Osteoblast (primary cell): ENCODE measurements at regions not wholly inside any gene's neighbourhood (a gene's known extent, or its start where the extent isn't known, plus 50 kb on each side); places are given as distances from the start of the nearest gene placed in this dataset.

Experiments used
- DNase-seq: peaks from one replicate; pipeline ENCODE4 v3.0.0; 2011; ENCODE audit warnings: low spot score, mixed read lengths; ENCODE audit not compliant: insufficient read length; ENCODE audit errors: missing footprints
- H2AFZ ChIP-seq: 2 replicates; pipeline ENCODE4 v1.6.0; 2011; ENCODE audit warnings: mild to moderate bottlenecking, low read length
- H3K27ac ChIP-seq: 2 replicates; pipeline ENCODE4 v1.5.1; 2011; ENCODE audit warnings: mild to moderate bottlenecking, low read depth, low read length, moderate library complexity
- H3K27me3 ChIP-seq: 2 replicates; pipeline ENCODE4 v1.6.0; 2012; ENCODE audit warnings: mild to moderate bottlenecking, control low read depth, inconsistent platforms, low read length, moderate library complexity; ENCODE audit not compliant: insufficient read depth
- H3K36me3 ChIP-seq: 2 replicates; pipeline ENCODE4 v1.5.1; 2011; ENCODE audit warnings: mild to moderate bottlenecking, low read length, control low read depth, moderate library complexity; ENCODE audit not compliant: insufficient read depth
- H3K4me1 ChIP-seq: 2 replicates; pipeline ENCODE4 v1.5.1; 2011; ENCODE audit warnings: mild to moderate bottlenecking, low read length, control low read depth, moderate library complexity; ENCODE audit not compliant: insufficient read depth
- H3K4me2 ChIP-seq: 2 replicates; pipeline ENCODE4 v1.6.0; 2011; ENCODE audit warnings: mild to moderate bottlenecking, low read length; ENCODE audit not compliant: insufficient read depth
- H3K4me3 ChIP-seq: fragments of 200-600 bp; sonication (generic); 3 replicates; pipeline ENCODE4 v1.5.1; 2012; ENCODE audit warnings: mild to moderate bottlenecking, low read length, inconsistent platforms; ENCODE audit not compliant: insufficient read depth
- H3K79me2 ChIP-seq: 2 replicates; pipeline ENCODE4 v1.6.0; 2012; ENCODE audit warnings: mild to moderate bottlenecking, low read length, control low read depth, inconsistent platforms; ENCODE audit not compliant: insufficient read depth
- H3K9me3 ChIP-seq: 2 replicates; pipeline ENCODE4 v1.5.1; 2011; ENCODE audit warnings: low read depth, low read length, control low read depth
- H4K20me1 ChIP-seq: 2 replicates; pipeline ENCODE4 v1.6.0; 2012; ENCODE audit warnings: mild to moderate bottlenecking, low read length, control low read depth; ENCODE audit not compliant: insufficient read depth
- TF ChIP-seq, protein P1 (sequence below): IDR thresholded peaks from 2 replicates; pipeline ENCODE4 v1.5.1; 2011; ENCODE audit warnings: mild to moderate bottlenecking, low read depth, low read length, moderate library complexity; ENCODE audit errors: extremely low read depth

DNA sequence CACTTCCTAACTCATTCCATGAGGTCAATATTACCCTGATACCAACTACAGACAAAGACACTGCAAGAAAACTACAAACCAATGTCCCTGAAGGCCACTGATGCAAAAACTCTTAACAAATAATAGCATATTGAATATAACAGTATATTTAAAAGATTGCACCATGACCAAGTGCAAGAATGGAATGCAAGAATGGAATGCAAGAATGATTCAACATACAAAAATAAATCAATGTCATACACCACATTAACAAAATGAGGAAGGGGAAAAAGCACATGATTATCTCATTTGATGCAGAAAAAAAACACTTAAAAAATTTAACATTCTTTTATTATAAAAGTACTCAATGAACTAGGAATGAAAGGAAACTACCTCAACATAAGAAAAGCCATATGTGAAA is 463.1 kb upstream of the NECTIN3 start:
- Histone ChIP-seq H4K20me1 (no peaks in the 10 kb centered on the region), H3K36me3 (no peaks in the 10 kb centered on the region), H3K4me2 (no peak overlapping the region), H3K4me3 (no peak overlapping the region), H3K27ac (no peak overlapping the region), H3K4me1 (peaks cover 3% of the 10 kb centered on the region), H3K9me3 (no peaks in the 10 kb centered on the region), H3K79me2 (no peaks in the 10 kb centered on the region), H3K27me3 (no peaks in the 10 kb centered on the region), H2AFZ (no peak overlapping the region)
- TF ChIP-seq, protein P1, sequence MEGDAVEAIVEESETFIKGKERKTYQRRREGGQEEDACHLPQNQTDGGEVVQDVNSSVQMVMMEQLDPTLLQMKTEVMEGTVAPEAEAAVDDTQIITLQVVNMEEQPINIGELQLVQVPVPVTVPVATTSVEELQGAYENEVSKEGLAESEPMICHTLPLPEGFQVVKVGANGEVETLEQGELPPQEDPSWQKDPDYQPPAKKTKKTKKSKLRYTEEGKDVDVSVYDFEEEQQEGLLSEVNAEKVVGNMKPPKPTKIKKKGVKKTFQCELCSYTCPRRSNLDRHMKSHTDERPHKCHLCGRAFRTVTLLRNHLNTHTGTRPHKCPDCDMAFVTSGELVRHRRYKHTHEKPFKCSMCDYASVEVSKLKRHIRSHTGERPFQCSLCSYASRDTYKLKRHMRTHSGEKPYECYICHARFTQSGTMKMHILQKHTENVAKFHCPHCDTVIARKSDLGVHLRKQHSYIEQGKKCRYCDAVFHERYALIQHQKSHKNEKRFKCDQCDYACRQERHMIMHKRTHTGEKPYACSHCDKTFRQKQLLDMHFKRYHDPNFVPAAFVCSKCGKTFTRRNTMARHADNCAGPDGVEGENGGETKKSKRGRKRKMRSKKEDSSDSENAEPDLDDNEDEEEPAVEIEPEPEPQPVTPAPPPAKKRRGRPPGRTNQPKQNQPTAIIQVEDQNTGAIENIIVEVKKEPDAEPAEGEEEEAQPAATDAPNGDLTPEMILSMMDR: no peak
- no peak for DNase-seq

DNA sequence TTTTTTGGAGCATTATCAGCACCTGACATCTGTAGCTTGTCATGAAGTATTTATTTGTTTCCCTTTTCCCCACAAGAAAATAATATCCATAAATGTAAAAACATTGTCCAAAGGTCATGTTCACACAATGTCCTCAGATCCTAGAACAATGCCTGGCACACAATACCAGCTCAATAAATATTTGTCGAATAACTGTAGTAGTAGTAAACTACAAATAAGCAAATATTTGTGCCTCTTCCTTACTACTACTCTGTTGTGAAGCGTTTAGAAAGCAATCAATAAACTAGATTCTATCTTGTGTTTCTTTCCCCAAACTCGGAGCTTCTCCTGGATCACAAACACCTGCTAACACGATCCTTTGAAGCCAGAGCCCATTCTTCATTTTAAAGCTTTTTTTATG is 459.6 kb upstream of the NECTIN3 start:
- Histone ChIP-seq H4K20me1 (no peaks in the 10 kb centered on the region), H3K27me3 (no peaks in the 10 kb centered on the region)

DNA sequence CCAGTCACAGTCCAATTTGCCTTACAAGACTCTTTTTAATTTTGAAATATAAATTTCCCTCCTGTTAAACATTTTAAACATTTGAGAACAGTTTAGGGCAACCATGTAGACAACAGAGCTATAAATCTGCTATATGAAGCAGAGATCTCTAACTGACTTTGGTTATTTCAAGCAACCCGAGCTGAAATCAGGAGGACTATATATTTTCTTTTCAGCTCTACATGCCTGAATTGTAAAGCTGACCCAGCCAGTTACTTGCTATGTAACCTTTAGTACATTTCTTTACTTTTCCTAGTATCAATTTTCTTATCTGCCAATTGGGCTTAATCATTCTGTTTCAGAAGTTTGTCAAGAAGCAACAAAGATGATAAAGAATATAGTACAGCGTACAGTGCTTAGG is 457.4 kb upstream of the NECTIN3 start:
- Histone ChIP-seq H3K27ac (no peak overlapping the region), H3K9me3 (no peaks in the 10 kb centered on the region), H2AFZ (peak overlapping the region; percentile 3), H3K4me1 (no peaks in the 10 kb centered on the region), H3K79me2 (no peaks in the 10 kb centered on the region), H3K27me3 (no peaks in the 10 kb centered on the region), H3K4me3 (no peak overlapping the region), H4K20me1 (no peaks in the 10 kb centered on the region), H3K36me3 (no peaks in the 10 kb centered on the region), H3K4me2 (no peak overlapping the region)
- peak; percentile 68 for DNase-seq
- TF ChIP-seq, protein P1: no peak

More for the DNA sequence above, 459.6 kb upstream of the NECTIN3 start:
- H3K4me3 ChIP-seq: no peak overlapping the region
- H3K9me3 ChIP-seq: no peaks in the 10 kb centered on the region
- H3K36me3 ChIP-seq: no peaks in the 10 kb centered on the region
- H3K27ac ChIP-seq: no peak overlapping the region
- H3K4me2 ChIP-seq: no peak overlapping the region
- no peaks in the 10 kb centered on the region for H3K79me2 ChIP-seq
- TF ChIP-seq, protein P1: no peak
- H2AFZ ChIP-seq: no peak overlapping the region
- DNase-seq: no peak
- peaks cover 3% of the 10 kb centered on the region for H3K4me1 ChIP-seq

DNA sequence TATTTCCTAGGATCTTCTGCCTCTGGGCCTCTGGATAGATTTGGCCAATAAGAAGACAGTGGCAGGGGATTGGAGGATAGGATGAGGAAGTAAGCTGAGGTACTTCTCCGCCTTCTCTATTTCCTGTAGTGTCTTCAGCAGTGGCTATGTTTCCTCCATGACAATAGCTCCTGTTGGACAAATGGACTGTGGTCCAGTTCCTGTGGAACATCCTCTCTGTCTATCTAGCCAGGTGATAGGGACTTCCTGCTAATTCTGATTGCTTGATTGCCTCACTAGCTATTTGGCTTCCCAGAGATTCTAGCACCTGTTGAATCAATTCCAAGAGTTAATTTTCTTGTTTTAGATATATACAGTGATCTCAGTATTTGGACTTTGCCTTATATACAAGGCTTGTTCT is 456.2 kb upstream of the NECTIN3 start:
- Histone ChIP-seq H3K27me3 (no peaks in the 10 kb centered on the region), H3K4me1 (no peaks in the 10 kb centered on the region), H3K27ac (no peak overlapping the region), H3K79me2 (no peaks in the 10 kb centered on the region), H3K4me3 (no peak overlapping the region), H2AFZ (no peak overlapping the region), H3K9me3 (no peaks in the 10 kb centered on the region), H4K20me1 (no peaks in the 10 kb centered on the region), H3K36me3 (no peaks in the 10 kb centered on the region), H3K4me2 (no peak overlapping the region)
- TF ChIP-seq, protein P1: no peak
- no peak for DNase-seq
